DND-41 (cell line): ENCODE measurements at regions not wholly inside any gene's neighbourhood (a gene's known extent, or its start where the extent isn't known, plus 50 kb on each side); places are given as distances from the start of the nearest gene placed in this dataset.

Source experiments
- ATAC-seq: fragments of 200-7000 bp; cut with Tn5 transposase; 3 replicates; pipeline ENCODE4 v1.9.1; 2021; ENCODE audit warnings: low read depth; ENCODE audit not compliant: insufficient read depth
- DNase-seq: peaks from one replicate; pipeline ENCODE4 v3.0.0-alpha.2; 2020
- H2AFZ ChIP-seq: 2 replicates; pipeline ENCODE4 v1.6.0; 2012; ENCODE audit warnings: low read depth, low read length
- H3K27ac ChIP-seq: 2 replicates; pipeline ENCODE4 v1.5.1; 2012; ENCODE audit warnings: low read length, inconsistent platforms
- H3K27me3 ChIP-seq: fragments of 200-600 bp; sonication (generic); 2 replicates; pipeline ENCODE4 v1.6.0; 2012; ENCODE audit warnings: low read length, mild to moderate bottlenecking, inconsistent platforms; ENCODE audit not compliant: insufficient read depth, poor library complexity
- H3K36me3 ChIP-seq: 2 replicates; pipeline ENCODE4 v1.5.1; 2012; ENCODE audit warnings: low read length, inconsistent platforms; ENCODE audit not compliant: insufficient read depth
- H3K4me1 ChIP-seq: 2 replicates; pipeline ENCODE4 v1.5.1; 2012; ENCODE audit warnings: mild to moderate bottlenecking, low read length; ENCODE audit not compliant: insufficient read depth
- H3K4me2 ChIP-seq: 2 replicates; pipeline ENCODE4 v1.6.0; 2012; ENCODE audit warnings: mild to moderate bottlenecking, moderate library complexity, low read length, inconsistent platforms; ENCODE audit not compliant: insufficient read depth
- H3K4me3 ChIP-seq, 2 experiments: fragments of 200-600 bp in 1 of 2; shearing (Covaris generic) in 1 of 2; 2 replicates each; pipeline ENCODE4 v1.5.1; 2012 to 2016; ENCODE audit warnings: inconsistent platforms in 2 of 2, low read length in 2 of 2, mild to moderate bottlenecking in 2 of 2, low read depth in 1 of 2, moderate library complexity in 1 of 2
- H3K79me2 ChIP-seq: 2 replicates; pipeline ENCODE4 v1.6.0; 2012; ENCODE audit warnings: low read length, inconsistent platforms; ENCODE audit not compliant: insufficient read depth
- H3K9ac ChIP-seq: 2 replicates; pipeline ENCODE4 v1.6.0; 2012; ENCODE audit warnings: low read depth, mild to moderate bottlenecking, inconsistent platforms, low read length, moderate library complexity
- H3K9me3 ChIP-seq: 2 replicates; pipeline ENCODE4 v1.5.1; 2012; ENCODE audit warnings: low read length, moderate library complexity, mild to moderate bottlenecking, inconsistent platforms; ENCODE audit not compliant: insufficient read depth, severe bottlenecking
- H4K20me1 ChIP-seq: 2 replicates; pipeline ENCODE4 v1.6.0; 2012; ENCODE audit warnings: low read length; ENCODE audit not compliant: insufficient read depth
- EZH2 ChIP-seq: IDR thresholded peaks from 3 replicates; pipeline ENCODE4 v1.6.1; 2012; ENCODE audit warnings: borderline replicate concordance, low read depth, mild to moderate bottlenecking, moderate library complexity, low read length, inconsistent platforms; ENCODE audit not compliant: severe bottlenecking
- TF ChIP-seq, protein P1 (sequence below): IDR thresholded peaks from 2 replicates; pipeline ENCODE4 v1.5.1; 2012; ENCODE audit warnings: borderline replicate concordance, low read length, moderate library complexity, mild to moderate bottlenecking; ENCODE audit not compliant: poor library complexity, severe bottlenecking; ENCODE audit errors: extremely low read depth

DNA sequence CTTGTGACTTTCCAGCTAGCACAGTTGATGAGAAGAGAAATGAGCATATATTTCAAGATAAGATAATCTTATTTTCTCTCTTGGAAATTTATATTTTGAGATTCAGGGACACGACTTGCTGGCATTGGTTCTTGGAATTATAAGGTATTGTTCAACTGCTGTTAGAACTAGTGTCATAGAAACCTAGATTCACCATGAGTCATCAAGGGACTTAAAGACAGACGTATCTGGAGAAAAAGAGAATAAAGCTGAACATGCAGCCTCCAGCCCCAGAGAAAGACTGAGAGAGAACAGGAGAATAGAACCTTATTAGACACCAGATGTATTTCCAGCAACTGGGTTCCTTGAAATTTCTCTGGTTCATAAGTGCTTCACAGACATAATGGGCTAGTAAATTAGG, 194.4 kb upstream of the PPFIA2 start:
- H3K4me1 ChIP-seq = no peaks in the 10 kb centered on the region
- H3K36me3 ChIP-seq = no peaks in the 10 kb centered on the region
- no peak for TF ChIP-seq EZH2
- TF ChIP-seq, protein P1, sequence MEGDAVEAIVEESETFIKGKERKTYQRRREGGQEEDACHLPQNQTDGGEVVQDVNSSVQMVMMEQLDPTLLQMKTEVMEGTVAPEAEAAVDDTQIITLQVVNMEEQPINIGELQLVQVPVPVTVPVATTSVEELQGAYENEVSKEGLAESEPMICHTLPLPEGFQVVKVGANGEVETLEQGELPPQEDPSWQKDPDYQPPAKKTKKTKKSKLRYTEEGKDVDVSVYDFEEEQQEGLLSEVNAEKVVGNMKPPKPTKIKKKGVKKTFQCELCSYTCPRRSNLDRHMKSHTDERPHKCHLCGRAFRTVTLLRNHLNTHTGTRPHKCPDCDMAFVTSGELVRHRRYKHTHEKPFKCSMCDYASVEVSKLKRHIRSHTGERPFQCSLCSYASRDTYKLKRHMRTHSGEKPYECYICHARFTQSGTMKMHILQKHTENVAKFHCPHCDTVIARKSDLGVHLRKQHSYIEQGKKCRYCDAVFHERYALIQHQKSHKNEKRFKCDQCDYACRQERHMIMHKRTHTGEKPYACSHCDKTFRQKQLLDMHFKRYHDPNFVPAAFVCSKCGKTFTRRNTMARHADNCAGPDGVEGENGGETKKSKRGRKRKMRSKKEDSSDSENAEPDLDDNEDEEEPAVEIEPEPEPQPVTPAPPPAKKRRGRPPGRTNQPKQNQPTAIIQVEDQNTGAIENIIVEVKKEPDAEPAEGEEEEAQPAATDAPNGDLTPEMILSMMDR = no peak
- H3K79me2 ChIP-seq = no peaks in the 10 kb centered on the region
- DNase-seq (no peak), ATAC-seq (no peak)
- no peaks in the 10 kb centered on the region for H3K27me3 ChIP-seq
- no peak overlapping the region for H3K9ac ChIP-seq
- no peak overlapping the region for H3K4me2 ChIP-seq
- H3K27ac ChIP-seq = no peak overlapping the region
- H3K4me3 ChIP-seq = no peak overlapping the region
- H2AFZ ChIP-seq = no peak overlapping the region
- H4K20me1 ChIP-seq = no peaks in the 10 kb centered on the region
- no peaks in the 10 kb centered on the region for H3K9me3 ChIP-seq

DNA sequence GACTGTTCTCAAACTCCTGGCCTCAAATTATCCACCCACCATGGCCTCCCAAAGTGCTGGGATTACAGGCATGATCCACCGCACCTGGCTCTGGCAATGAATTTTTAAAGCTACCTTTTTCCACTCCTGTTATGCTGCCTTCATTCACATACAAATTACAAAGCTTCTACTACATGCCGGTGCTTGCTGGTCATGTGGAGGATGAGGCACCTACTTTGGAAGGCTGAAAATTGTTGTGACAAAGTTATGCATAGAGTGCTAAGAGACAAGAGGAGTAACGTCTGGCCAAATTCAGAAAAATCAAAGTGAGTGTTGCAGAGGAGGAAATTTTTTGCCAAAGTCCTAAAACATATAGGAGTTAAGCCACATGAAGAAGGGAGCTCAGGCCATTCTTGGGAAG, 191.7 kb upstream of the PPFIA2 start:
- no peaks in the 10 kb centered on the region for H3K36me3 ChIP-seq
- DNase-seq (no peak), ATAC-seq (no peak)
- no peak overlapping the region for H3K4me2 ChIP-seq
- H3K4me1 ChIP-seq = no peaks in the 10 kb centered on the region
- H3K9me3 ChIP-seq = no peaks in the 10 kb centered on the region
- no peak overlapping the region for H3K27ac ChIP-seq
- H2AFZ ChIP-seq = no peak overlapping the region
- no peak overlapping the region for H3K4me3 ChIP-seq
- no peaks in the 10 kb centered on the region for H4K20me1 ChIP-seq
- no peak overlapping the region for H3K9ac ChIP-seq
- no peaks in the 10 kb centered on the region for H3K79me2 ChIP-seq
- TF ChIP-seq, protein P1 = no peak
- no peak for TF ChIP-seq EZH2
- H3K27me3 ChIP-seq = no peaks in the 10 kb centered on the region

DNA sequence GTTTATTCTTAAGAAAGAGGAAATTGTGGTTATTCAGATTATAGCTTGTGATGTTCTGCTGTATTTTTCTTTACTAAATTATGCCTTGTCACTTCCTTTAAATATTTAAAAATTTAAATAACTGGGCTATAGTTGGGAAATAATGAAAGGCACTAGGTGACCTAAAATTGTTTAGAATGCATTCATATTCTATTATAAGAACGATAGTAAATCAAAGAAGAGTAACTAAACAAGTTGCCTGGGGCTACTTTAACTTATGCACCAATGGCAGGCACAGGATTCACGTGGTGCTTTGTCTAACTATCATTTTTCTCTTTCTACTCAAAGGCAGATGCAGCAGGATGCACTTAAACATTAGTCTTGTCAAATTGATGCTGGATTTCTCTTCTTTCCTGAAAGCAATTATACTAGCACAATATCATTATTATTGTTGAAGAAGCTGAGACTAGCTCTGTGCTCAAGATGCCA, 190.7 kb upstream of the PPFIA2 start:
- H2AFZ ChIP-seq = no peak overlapping the region
- DNase-seq = no peak
- TF ChIP-seq, protein P1 = no peak
- no peak for TF ChIP-seq EZH2

DNA sequence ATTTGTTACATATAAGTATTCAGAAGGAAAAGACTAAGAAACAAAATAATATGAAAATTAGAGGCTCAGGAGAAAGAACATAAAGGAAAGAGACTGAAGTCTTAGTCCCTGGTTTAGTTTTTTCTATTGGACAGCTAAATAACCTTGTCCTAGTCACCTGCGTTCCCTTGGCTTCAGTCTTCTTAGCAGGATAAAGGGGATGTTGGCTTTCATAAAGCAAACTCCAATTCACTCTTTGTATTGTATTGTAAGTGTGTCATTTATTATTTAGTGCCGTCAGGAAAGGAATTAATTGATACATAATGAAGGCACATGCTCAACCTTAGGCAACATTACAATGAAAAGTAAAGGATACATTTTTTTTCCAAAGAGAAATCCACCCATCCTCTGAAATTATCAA, 190.3 kb upstream of the PPFIA2 start:
- ATAC-seq (no peak), DNase-seq (no peak)
- Histone ChIP-seq H3K9me3 (no peaks in the 10 kb centered on the region), H3K36me3 (no peaks in the 10 kb centered on the region), H4K20me1 (no peaks in the 10 kb centered on the region; the same call in 1 of the 2 replicates), H3K79me2 (no peaks in the 10 kb centered on the region), H3K4me3 (no peak overlapping the region), H3K9ac (no peak overlapping the region), H3K27me3 (no peaks in the 10 kb centered on the region), H3K4me2 (no peak overlapping the region), H3K27ac (no peak overlapping the region), H3K4me1 (no peaks in the 10 kb centered on the region), H2AFZ (no peak overlapping the region)
- no peak for TF ChIP-seq EZH2
- TF ChIP-seq, protein P1 = no peak

More for the DNA sequence above, 190.7 kb upstream of the PPFIA2 start:
- H3K4me1 ChIP-seq = no peaks in the 10 kb centered on the region
- ATAC-seq = no peak
- no peaks in the 10 kb centered on the region for H3K79me2 ChIP-seq
- H3K36me3 ChIP-seq = no peaks in the 10 kb centered on the region
- no peak overlapping the region for H3K27ac ChIP-seq
- no peaks in the 10 kb centered on the region for H4K20me1 ChIP-seq
- H3K4me2 ChIP-seq = no peak overlapping the region
- no peak overlapping the region for H3K4me3 ChIP-seq
- H3K9ac ChIP-seq = no peak overlapping the region
- H3K9me3 ChIP-seq = no peaks in the 10 kb centered on the region
- no peaks in the 10 kb centered on the region for H3K27me3 ChIP-seq
